ENCODE measurements at regions not wholly inside any gene's neighbourhood (a gene's known extent, or its start where the extent isn't known, plus 50 kb on each side); places are given as distances from the start of the nearest gene placed in this dataset.

DNA sequence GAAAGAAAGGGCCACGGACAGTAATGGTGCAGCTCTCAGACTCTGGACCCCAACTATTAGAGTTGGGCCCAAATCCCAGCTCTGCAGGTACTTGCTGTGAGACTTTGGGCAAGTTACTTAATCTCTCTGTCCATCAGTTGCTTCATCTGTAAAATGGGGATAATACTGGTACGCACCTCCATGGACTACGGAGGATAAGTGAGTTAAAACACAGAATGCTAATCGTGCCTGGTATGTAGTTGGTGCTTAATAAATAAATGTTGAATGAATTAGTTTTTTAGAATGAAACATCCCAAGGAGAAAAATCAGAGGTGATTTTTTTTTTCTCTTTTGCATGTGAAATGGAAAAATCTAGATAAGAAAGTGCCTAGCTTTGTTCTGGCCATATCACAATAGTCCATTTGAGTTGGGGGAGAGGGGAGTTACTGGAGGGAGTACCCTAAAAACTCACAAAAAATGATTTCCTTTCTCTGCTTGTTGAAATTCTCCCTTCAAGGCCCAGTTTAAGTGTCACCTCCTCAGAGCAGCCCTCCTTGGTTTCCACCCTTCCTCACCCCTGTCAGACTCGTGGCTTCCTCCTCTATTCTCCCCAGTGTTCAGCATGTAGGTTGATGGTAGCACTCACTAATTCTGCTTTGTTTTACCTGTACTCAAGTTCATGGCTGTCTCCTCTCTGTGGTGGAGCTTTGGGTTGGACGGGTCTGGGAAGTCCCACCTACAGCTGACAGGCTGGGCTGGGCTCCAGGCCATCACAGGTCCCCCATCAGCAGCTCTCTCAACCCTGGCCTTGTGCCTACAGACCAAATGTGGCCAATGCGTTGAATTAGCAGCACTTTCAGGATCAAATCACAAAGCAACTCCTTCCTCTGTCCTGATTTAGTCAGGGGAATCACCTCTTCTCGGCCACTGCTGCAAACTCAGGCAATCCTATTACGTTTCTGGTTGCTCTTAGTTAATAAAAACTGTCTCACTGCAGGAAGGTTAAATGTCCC, 92.8 kb upstream of the TAF1B start:
- H3K27ac ChIP-seq = no peak overlapping the region
- TF ChIP-seq POLR2A (IDR thresholded peaks at IDR 0.05) = no peak
- no peak overlapping the region for H3K4me3 ChIP-seq
- intact Hi-C loops (cut with DNase I; ENCODE audit: low total_unique reads) = no loop called here
- H3K4me1 ChIP-seq = peaks cover 9 to 22% (median 19%) of the 10 kb centered on the region in 4 donors
- H3K9me3 ChIP-seq = no peaks in the 10 kb centered on the region
- no peaks in the 10 kb centered on the region for H3K36me3 ChIP-seq
- H3K27me3 ChIP-seq = peaks cover 0 to 8% (median 0%) of the 10 kb centered on the region in 3 donors
- WGBS, 5 donors = 74 to 86% (median 80%) methylated on average over 9 of the region's 9 CpGs
- no peak for DNase-seq

DNA sequence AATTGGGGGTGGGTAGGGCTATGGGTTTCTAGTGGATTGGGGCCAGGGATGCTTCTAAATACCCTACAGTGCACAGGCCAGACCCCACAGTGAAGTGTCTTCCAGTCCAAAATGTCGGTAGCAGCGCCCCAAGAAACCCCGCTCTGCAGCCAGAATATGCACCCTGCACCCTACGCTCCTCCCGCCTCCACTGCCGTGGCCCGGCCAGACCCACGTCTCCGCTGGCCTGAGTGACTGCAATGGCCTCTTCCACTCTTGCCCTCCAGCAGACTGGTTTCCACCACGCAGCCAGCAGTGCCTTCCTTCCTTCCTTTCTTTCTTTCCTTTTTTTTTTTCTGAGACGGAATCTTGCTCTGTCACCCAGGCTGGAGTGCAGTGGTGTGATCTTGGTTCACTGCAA, 91.4 kb upstream of the TAF1B start:
- H3K27ac ChIP-seq = no peak overlapping the region
- no peaks in the 10 kb centered on the region for H3K9me3 ChIP-seq
- peaks cover 9 to 23% (median 16%) of the 10 kb centered on the region in 4 donors for H3K4me1 ChIP-seq
- H3K27me3 ChIP-seq = peaks cover 0 to 16% (median 0%) of the 10 kb centered on the region in 3 donors
- WGBS, 5 donors = 92 to 98% (median 96%) methylated on average over 11 of the region's 11 CpGs
- no peak for DNase-seq
- TF ChIP-seq, protein P1, sequence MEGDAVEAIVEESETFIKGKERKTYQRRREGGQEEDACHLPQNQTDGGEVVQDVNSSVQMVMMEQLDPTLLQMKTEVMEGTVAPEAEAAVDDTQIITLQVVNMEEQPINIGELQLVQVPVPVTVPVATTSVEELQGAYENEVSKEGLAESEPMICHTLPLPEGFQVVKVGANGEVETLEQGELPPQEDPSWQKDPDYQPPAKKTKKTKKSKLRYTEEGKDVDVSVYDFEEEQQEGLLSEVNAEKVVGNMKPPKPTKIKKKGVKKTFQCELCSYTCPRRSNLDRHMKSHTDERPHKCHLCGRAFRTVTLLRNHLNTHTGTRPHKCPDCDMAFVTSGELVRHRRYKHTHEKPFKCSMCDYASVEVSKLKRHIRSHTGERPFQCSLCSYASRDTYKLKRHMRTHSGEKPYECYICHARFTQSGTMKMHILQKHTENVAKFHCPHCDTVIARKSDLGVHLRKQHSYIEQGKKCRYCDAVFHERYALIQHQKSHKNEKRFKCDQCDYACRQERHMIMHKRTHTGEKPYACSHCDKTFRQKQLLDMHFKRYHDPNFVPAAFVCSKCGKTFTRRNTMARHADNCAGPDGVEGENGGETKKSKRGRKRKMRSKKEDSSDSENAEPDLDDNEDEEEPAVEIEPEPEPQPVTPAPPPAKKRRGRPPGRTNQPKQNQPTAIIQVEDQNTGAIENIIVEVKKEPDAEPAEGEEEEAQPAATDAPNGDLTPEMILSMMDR (IDR thresholded peaks at IDR 0.05) = no peak
- TF ChIP-seq POLR2AphosphoS5 (IDR thresholded peaks at IDR 0.05) (no peak), EP300 (IDR thresholded peaks at IDR 0.05) (no peak), POLR2A (IDR thresholded peaks at IDR 0.05) (no peak)
- no peak overlapping the region for H3K4me3 ChIP-seq
- intact Hi-C loops (cut with DNase I; ENCODE audit: low total_unique reads) = no loop called here
- H3K36me3 ChIP-seq = no peaks in the 10 kb centered on the region

DNA sequence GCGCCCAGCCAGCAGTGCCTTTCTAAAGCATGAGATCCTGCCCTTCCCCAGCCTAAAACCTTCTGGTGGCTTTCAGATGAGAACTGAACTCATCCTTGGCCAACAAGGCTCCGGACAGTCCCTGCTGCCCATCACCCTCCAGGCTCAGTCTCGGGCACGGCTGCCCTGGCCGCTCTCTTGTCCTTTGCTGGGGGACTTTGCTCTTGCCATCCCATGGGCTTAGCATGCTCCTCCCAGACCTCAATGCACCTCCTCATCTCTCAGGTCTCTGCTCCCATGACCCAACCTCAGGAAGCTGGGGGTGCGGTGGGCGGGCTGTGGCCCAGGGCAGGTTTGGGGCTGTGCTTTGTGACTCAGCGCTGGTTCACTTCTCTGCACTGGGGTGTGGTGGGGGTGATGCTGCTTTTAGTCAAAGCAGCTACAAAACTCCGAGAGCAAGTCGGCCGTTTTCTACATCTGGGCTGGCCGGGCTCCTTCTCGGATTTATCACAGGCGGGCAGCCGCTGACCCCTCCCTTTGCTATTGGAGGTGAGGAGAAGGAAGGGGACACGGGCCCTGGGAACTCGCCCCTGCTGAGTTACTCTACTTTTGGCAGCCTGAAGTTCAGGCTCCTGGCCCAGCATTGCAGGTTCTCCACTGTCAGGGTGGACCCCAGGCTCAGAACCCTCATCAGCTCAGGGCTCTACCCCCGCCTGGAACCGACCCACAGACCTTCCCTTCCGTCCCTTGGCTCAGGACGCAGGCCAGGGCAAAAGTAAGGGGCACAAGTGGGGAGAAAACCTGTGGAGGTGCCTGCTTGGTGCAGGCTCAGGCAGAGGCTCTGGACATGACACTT, 90.6 kb upstream of the TAF1B start:
- Histone ChIP-seq H3K4me1 (peaks cover 12 to 32% (median 24%) of the 10 kb centered on the region in 4 donors), H3K4me3 (peak overlapping the region in 1 of 4 donors; percentile 41), H3K27ac (peak overlapping the region in 2 of 5 donors; percentile 38 to 42), H3K27me3 (peaks cover 0 to 24% (median 0%) of the 10 kb centered on the region in 3 donors), H3K36me3 (no peaks in the 10 kb centered on the region), H3K9me3 (no peaks in the 10 kb centered on the region)
- TF ChIP-seq EP300 (IDR thresholded peaks at IDR 0.05) = no peak
- TF ChIP-seq, protein P1 (IDR thresholded peaks at IDR 0.05) = no peak
- no peak for TF ChIP-seq POLR2A (IDR thresholded peaks at IDR 0.05)
- no peak for TF ChIP-seq POLR2AphosphoS5 (IDR thresholded peaks at IDR 0.05)
- 59 to 70% (median 63%) methylated on average over 18 to 21 of the region's 21 CpGs for WGBS, 5 donors
- DNase-seq = no peak
- intact Hi-C loops (cut with DNase I; ENCODE audit: low total_unique reads) = no loop called here

DNA sequence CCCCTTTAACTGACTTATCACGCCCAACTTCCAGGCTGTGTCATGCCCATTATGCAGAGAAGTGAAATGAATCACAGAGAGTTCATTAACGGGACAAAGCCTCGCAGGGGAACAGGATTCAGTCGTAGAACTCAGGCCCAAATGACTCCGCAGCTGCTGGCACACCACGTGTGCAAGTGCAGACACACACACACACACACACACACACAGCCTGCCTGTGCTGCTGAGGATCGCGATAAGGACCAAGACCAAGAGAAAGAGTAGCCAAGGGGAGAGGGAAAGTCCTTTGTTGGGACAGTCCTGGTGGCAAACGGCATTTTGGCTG, 90.0 kb upstream of the TAF1B start:
- peak overlapping the region in 3 of 5 donors; percentile 29 to 42 (median 38) for H3K27ac ChIP-seq
- DNase-seq = peak; percentile 52 to 80
- 7 to 48% (median 11%) methylated on average over 8 to 9 of the region's 9 CpGs for WGBS, 5 donors

More for the DNA sequence above, 90.0 kb upstream of the TAF1B start:
- peak in 1 of 3 donors; percentile 25 for TF ChIP-seq POLR2AphosphoS5 (IDR thresholded peaks at IDR 0.05)
- TF ChIP-seq EP300 (IDR thresholded peaks at IDR 0.05) = no peak
- TF ChIP-seq POLR2A (IDR thresholded peaks at IDR 0.05) = no peak
- no peaks in the 10 kb centered on the region for H3K36me3 ChIP-seq
- peaks cover 18 to 37% (median 29%) of the 10 kb centered on the region in 4 donors for H3K4me1 ChIP-seq
- peak overlapping the region in 2 of 4 donors; percentile 22 to 41 for H3K4me3 ChIP-seq
- intact Hi-C loops (cut with DNase I; ENCODE audit: low total_unique reads) = no loop called here
- peaks cover 0 to 27% (median 0%) of the 10 kb centered on the region in 3 donors for H3K27me3 ChIP-seq
- no peaks in the 10 kb centered on the region for H3K9me3 ChIP-seq

All from stomach (tissue), 8 donors.